Small intestine (tissue), 7 donors: ENCODE measurements at regions not wholly inside any gene's neighbourhood (a gene's known extent, or its start where the extent isn't known, plus 50 kb on each side); places are given as distances from the start of the nearest gene placed in this dataset.

Experiments
- DNase-seq, 2 donors: peaks; one replicate each; pipeline versions ENCODE4 v3.0.0 to v3.0.0-alpha.2; 2013
- FAIRE-seq: peaks from 2 replicates; lab custom pipeline; 2012; peaks lifted over from hg19 to GRCh38; lab: Jason Lieb, UNC
- H3K27ac ChIP-seq, 3 donors: one replicate each; pipeline ENCODE4 v1.5.1; 2013; ENCODE audit warnings: low read length in 2 of 3, mild to moderate bottlenecking in 2 of 3, control low read depth in 1 of 3, inconsistent platforms in 1 of 3, low read depth in 1 of 3, moderate library complexity in 1 of 3
- H3K27me3 ChIP-seq, 3 donors: one replicate each; pipeline ENCODE4 v1.6.1; 2013; ENCODE audit warnings: low read length in 3 of 3, inconsistent platforms in 1 of 3; ENCODE audit not compliant: control insufficient read depth in 3 of 3, insufficient read depth in 3 of 3
- H3K36me3 ChIP-seq, 3 donors: one replicate each; pipeline ENCODE4 v1.6.1; 2013; ENCODE audit warnings: low read length in 3 of 3, inconsistent platforms in 1 of 3, low read depth in 1 of 3, mild to moderate bottlenecking in 1 of 3, moderate library complexity in 1 of 3; ENCODE audit not compliant: control insufficient read depth in 3 of 3, insufficient read depth in 2 of 3
- H3K4me1 ChIP-seq, 3 donors: one replicate each; pipeline ENCODE4 v1.6.1; 2013; ENCODE audit warnings: low read length in 2 of 3, inconsistent platforms in 1 of 3, low read depth in 1 of 3, mild to moderate bottlenecking in 1 of 3, moderate library complexity in 1 of 3; ENCODE audit not compliant: control insufficient read depth in 3 of 3, insufficient read depth in 2 of 3
- H3K4me3 ChIP-seq, 3 donors: one replicate each; pipeline ENCODE4 v1.5.1; 2013; ENCODE audit warnings: low read length in 3 of 3, control low read depth in 1 of 3, inconsistent platforms in 1 of 3, low read depth in 1 of 3, mild to moderate bottlenecking in 1 of 3, moderate library complexity in 1 of 3
- H3K9me3 ChIP-seq, 2 donors: one replicate each; pipeline ENCODE4 v1.6.1; 2013; ENCODE audit warnings: low read depth in 1 of 2, low read length in 1 of 2; ENCODE audit not compliant: control insufficient read depth in 2 of 2, insufficient read depth in 1 of 2
- WGBS, 3 donors: extraction: QIAGEN DNeasy Blood & Tissue Kit; methylation state at CpG; one replicate each; pipeline ENCODE4 v1.1.7; 2013; 5-methylcytosine and 5-hydroxymethylcytosine counted together
- donor health status: healthy with polysubstance abuse.
- donor health status: control.
- donor health status: control.
- donor health status: Bipolar disorder and iron deficiency.
- donor health status: healthy.

GRCh38 chr13:32894589-32895001 is 121.6 kb upstream of the KL start:
- H3K9me3 ChIP-seq = peaks cover 0 to 2% of the 10 kb centered on the region in 2 donors
- H3K4me1 ChIP-seq = no peaks in the 10 kb centered on the region
- peaks cover 0 to 3% (median 0%) of the 10 kb centered on the region in 3 donors for H3K27me3 ChIP-seq
- FAIRE-seq (no peak), DNase-seq (no peak)
- H3K4me3 ChIP-seq = no peak overlapping the region
- 65 to 80% (median 68%) methylated on average over 2 of the region's 2 CpGs for WGBS, 3 donors
- no peaks in the 10 kb centered on the region for H3K36me3 ChIP-seq
- H3K27ac ChIP-seq = no peak overlapping the region

- 86 to 93% (median 86%) methylated on average over 3 of the region's 3 CpGs for WGBS, 3 donors
- no peak for DNase-seq
- Histone ChIP-seq H3K27ac (no peak overlapping the region), H3K9me3 (no peaks in the 10 kb centered on the region), H3K4me1 (no peaks in the 10 kb centered on the region), H3K4me3 (no peak overlapping the region), H3K36me3 (no peaks in the 10 kb centered on the region), H3K27me3 (peaks cover 0 to 3% (median 0%) of the 10 kb centered on the region in 3 donors)
- no peak for FAIRE-seq
Observed at GRCh38 chr13:32895296-32895695, 120.9 kb upstream of the KL start.

GRCh38 chr13:32897296-32897695 is 118.9 kb upstream of the KL start:
- H3K4me3 ChIP-seq = no peak overlapping the region
- DNase-seq (no peak), FAIRE-seq (no peak)
- H3K27ac ChIP-seq = no peak overlapping the region
- WGBS, 3 donors = 80 to 90% (median 87%) methylated on average over 4 of the region's 4 CpGs
- H3K9me3 ChIP-seq = no peaks in the 10 kb centered on the region
- no peaks in the 10 kb centered on the region for H3K4me1 ChIP-seq
- no peaks in the 10 kb centered on the region for H3K36me3 ChIP-seq
- H3K27me3 ChIP-seq = peaks cover 0 to 3% (median 0%) of the 10 kb centered on the region in 3 donors

GRCh38 chr13:32902029-32902780 is 114.0 kb upstream of the KL start:
- H3K4me1 ChIP-seq = no peaks in the 10 kb centered on the region
- H3K27ac ChIP-seq = peak overlapping the region in 1 of 3 donors; percentile 36
- no peaks in the 10 kb centered on the region for H3K36me3 ChIP-seq
- FAIRE-seq = no peak
- no peak overlapping the region for H3K4me3 ChIP-seq
- peaks cover 0 to 3% (median 0%) of the 10 kb centered on the region in 3 donors for H3K27me3 ChIP-seq
- H3K9me3 ChIP-seq = no peaks in the 10 kb centered on the region
- no peak for DNase-seq
- WGBS, 3 donors = 71 to 86% (median 81%) methylated on average over 3 of the region's 3 CpGs

- H3K27ac ChIP-seq = peak overlapping the region in 1 of 3 donors; percentile 36
- WGBS, 3 donors = 57 to 74% (median 73%) methylated on average over 8 of the region's 8 CpGs
Observed at GRCh38 chr13:32902874-32903273, 113.3 kb upstream of the KL start.

GRCh38 chr13:32903720-32904119 is 112.5 kb upstream of the KL start:
- Histone ChIP-seq H3K27ac (no peak overlapping the region), H3K36me3 (no peaks in the 10 kb centered on the region)

More at GRCh38 chr13:32902874-32903273, 113.3 kb upstream of the KL start:
- H3K27me3 ChIP-seq = peaks cover 0 to 3% (median 0%) of the 10 kb centered on the region in 3 donors
- DNase-seq (peak in 1 of 2 donors; percentile 3), FAIRE-seq (no peak)
- no peaks in the 10 kb centered on the region for H3K9me3 ChIP-seq
- no peak overlapping the region for H3K4me3 ChIP-seq
- no peaks in the 10 kb centered on the region for H3K4me1 ChIP-seq
- H3K36me3 ChIP-seq = no peaks in the 10 kb centered on the region

GRCh38 chr13:32904266-32904665 is 112.0 kb upstream of the KL start:
- Histone ChIP-seq H3K27ac (no peak overlapping the region), H3K4me3 (no peak overlapping the region), H3K4me1 (no peaks in the 10 kb centered on the region), H3K9me3 (no peaks in the 10 kb centered on the region), H3K36me3 (no peaks in the 10 kb centered on the region), H3K27me3 (no peaks in the 10 kb centered on the region)
- FAIRE-seq = no peak
- 88 to 95% (median 94%) methylated on average over 2 of the region's 2 CpGs for WGBS, 3 donors
- no peak for DNase-seq

More at GRCh38 chr13:32903720-32904119, 112.5 kb upstream of the KL start:
- no peak for FAIRE-seq
- Histone ChIP-seq H3K4me1 (no peaks in the 10 kb centered on the region), H3K27me3 (peaks cover 0 to 2% (median 0%) of the 10 kb centered on the region in 3 donors), H3K9me3 (no peaks in the 10 kb centered on the region), H3K4me3 (no peak overlapping the region)
- WGBS, 3 donors = 95 to 98% (median 95%) methylated on average over 5 of the region's 5 CpGs
- no peak for DNase-seq

GRCh38 chr13:32905063-32905863 is 111.0 kb upstream of the KL start:
- Histone ChIP-seq H3K27me3 (no peaks in the 10 kb centered on the region), H3K4me3 (no peak overlapping the region), H3K9me3 (no peaks in the 10 kb centered on the region), H3K36me3 (no peaks in the 10 kb centered on the region), H3K27ac (no peak overlapping the region), H3K4me1 (no peaks in the 10 kb centered on the region)
- no peak for FAIRE-seq
- DNase-seq = no peak
- 54 to 76% (median 65%) methylated on average over 6 of the region's 6 CpGs for WGBS, 3 donors
